ENCODE measurements at regions not wholly inside any gene's neighbourhood (a gene's known extent, or its start where the extent isn't known, plus 50 kb on each side); places are given as distances from the start of the nearest gene placed in this dataset.

DNA sequence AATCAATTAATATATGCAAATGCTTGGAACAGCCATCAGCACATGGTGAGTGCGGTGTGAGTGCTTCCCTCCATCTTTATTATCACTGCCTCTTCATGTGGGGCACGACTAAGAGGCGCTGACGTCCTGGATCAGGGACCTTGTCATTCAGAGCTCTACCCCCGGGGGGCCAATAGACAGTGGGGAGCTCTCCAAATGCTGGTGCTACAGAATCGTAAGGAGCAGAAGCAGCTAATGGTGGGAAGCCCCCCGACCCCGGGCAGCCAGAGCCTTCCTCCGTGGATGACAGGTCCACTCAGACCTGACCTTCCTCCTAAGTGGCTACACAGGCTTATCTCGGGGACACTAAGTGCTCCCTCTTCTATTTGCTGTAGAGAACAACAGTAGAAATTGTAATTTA, 257.5 kb upstream of the PMEPA1 start:
- no peak overlapping the region for H3K23ac ChIP-seq (ENCODE audit: low read depth, low read length)
- no peak overlapping the region for H2BK5ac ChIP-seq (ENCODE audit: low read depth, low read length, poor library complexity, severe bottlenecking)
- no peak overlapping the region for H3K18ac ChIP-seq (ENCODE audit: low read depth, low read length)
- H4K91ac ChIP-seq (ENCODE audit: insufficient read depth, low read depth, low read length): no peak overlapping the region
- ATAC-seq (ENCODE audit: low read depth) (no peak), DNase-seq (no peak)
- no peak overlapping the region for H3K4me2 ChIP-seq (ENCODE audit: low read depth, low read length)
- H3K9me3 ChIP-seq (ENCODE audit: control insufficient read depth, insufficient read depth, low read length): no peaks in the 10 kb centered on the region
- no peak overlapping the region for H2AFZ ChIP-seq (replicated peaks; ENCODE audit: low read length, poor library complexity)
- H3K14ac ChIP-seq (replicated peaks; ENCODE audit: low read depth, low read length): no peak overlapping the region
- no peak overlapping the region for H3K9ac ChIP-seq (ENCODE audit: low read depth, low read length)
- no peak overlapping the region for H2BK15ac ChIP-seq (ENCODE audit: low read depth, low read length)
- no peak overlapping the region for H4K5ac ChIP-seq (ENCODE audit: low read depth, low read length)
- TF ChIP-seq SMC3 (IDR thresholded peaks at IDR 0.05; ENCODE audit: low read depth, low read length) (no peak), RFX5 (IDR thresholded peaks at IDR 0.05; ENCODE audit: low read depth, low read length) (no peak), MAFK (IDR thresholded peaks at IDR 0.05; ENCODE audit: low read depth, low read length) (no peak), MXI1 (IDR thresholded peaks at IDR 0.05; ENCODE audit: borderline replicate concordance, low read depth, low read length) (no peak), CEBPB (IDR thresholded peaks at IDR 0.05; ENCODE audit: low read depth, low read length) (no peak), MAZ (IDR thresholded peaks at IDR 0.05; ENCODE audit: borderline replicate concordance, low read depth, low read length) (no peak), RCOR1 (IDR thresholded peaks at IDR 0.05; ENCODE audit: insufficient replicate concordance, low read length) (no peak)
- TF ChIP-seq, protein P1, sequence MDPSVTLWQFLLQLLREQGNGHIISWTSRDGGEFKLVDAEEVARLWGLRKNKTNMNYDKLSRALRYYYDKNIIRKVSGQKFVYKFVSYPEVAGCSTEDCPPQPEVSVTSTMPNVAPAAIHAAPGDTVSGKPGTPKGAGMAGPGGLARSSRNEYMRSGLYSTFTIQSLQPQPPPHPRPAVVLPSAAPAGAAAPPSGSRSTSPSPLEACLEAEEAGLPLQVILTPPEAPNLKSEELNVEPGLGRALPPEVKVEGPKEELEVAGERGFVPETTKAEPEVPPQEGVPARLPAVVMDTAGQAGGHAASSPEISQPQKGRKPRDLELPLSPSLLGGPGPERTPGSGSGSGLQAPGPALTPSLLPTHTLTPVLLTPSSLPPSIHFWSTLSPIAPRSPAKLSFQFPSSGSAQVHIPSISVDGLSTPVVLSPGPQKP (IDR thresholded peaks at IDR 0.05; ENCODE audit: borderline replicate concordance, low read depth, low read length): no peak
- no peak overlapping the region for H2BK120ac ChIP-seq (ENCODE audit: low read depth, low read length)
- in situ Hi-C loops (cut with MboI; ENCODE audit: low sequenced_read_pairs): no loop called here
- H2AK9ac ChIP-seq (replicated peaks; ENCODE audit: low read depth, low read length, poor library complexity): no peak overlapping the region
- no peak overlapping the region for H3K4me3 ChIP-seq (ENCODE audit: insufficient read depth, low read depth, low read length)
- H3K4me1 ChIP-seq (ENCODE audit: control insufficient read depth, insufficient read depth, low read length): no peaks in the 10 kb centered on the region
- intact Hi-C loops (cut with micrococcal nuclease): no loop called here
- H3K9me1 ChIP-seq (ENCODE audit: insufficient read depth, low read length): no peaks in the 10 kb centered on the region
- no peak overlapping the region for H2BK20ac ChIP-seq (ENCODE audit: low read depth, low read length)
- H3K4ac ChIP-seq (ENCODE audit: low read depth, low read length): no peak overlapping the region
- no peaks in the 10 kb centered on the region for H3K79me1 ChIP-seq (ENCODE audit: low read depth in 1 of 2, low read length in 2 of 2)
- no peak overlapping the region for H3K56ac ChIP-seq (ENCODE audit: extremely low read depth, insufficient read depth, low read length)
- H4K8ac ChIP-seq (ENCODE audit: low read depth in 2 of 2, low read length in 2 of 2): no peak overlapping the region
- H4K20me1 ChIP-seq (ENCODE audit: insufficient read depth, low read length): no peaks in the 10 kb centered on the region
- no TSS peak for BruUV-seq (replicated peaks)
- no peaks in the 10 kb centered on the region for H3K36me3 ChIP-seq (ENCODE audit: control insufficient read depth, insufficient read depth, low read length)
- dilution Hi-C loops (cut with HindIII; ENCODE audit: low sequenced_read_pairs, unreplicated experiment): no loop called here
- POLR2A ChIA-PET (ENCODE audit: unreplicated experiment): no interaction called here
- no peak overlapping the region for H3K27ac ChIP-seq (ENCODE audit: insufficient read depth, low read length)
- H3K27me3 ChIP-seq (ENCODE audit: control insufficient read depth, insufficient read depth, low read length): no peaks in the 10 kb centered on the region
- WGBS, 2 experiments (ENCODE audit: extremely low coverage in 2 of 2, insufficient read length in 1 of 2): 20% methylated on average over 1 of the region's 10 CpGs; no CpG with 5 or more reads in 1 of the 2 experiments
- no peak overlapping the region for H2AK5ac ChIP-seq (ENCODE audit: low read depth, low read length)
- CTCF ChIA-PET: no interaction called here

Data from IMR-90 (cell line).